Stimulated activated CD4-positive, alpha-beta T cell treated with anti-CD3 and anti-CD28 coated beads, Interleukin-4, amount 100 ng/mL, for 4 hours (primary cell): ENCODE measurements at regions not wholly inside any gene's neighbourhood (a gene's known extent, or its start where the extent isn't known, plus 50 kb on each side); places are given as distances from the start of the nearest gene placed in this dataset.

Experiments
- DNase-seq, 2 experiments: peaks; one replicate each; pipeline ENCODE4 v3.0.0-alpha.2; 2020

GRCh38 chr4:106671716-106672115 is 303.1 kb upstream of the GIMD1 start:
- DNase-seq: no peak

GRCh38 chr4:106670976-106671375 is 302.4 kb upstream of the GIMD1 start:
- no peak for DNase-seq

GRCh38 chr4:106659371-106659770 is 290.8 kb upstream of the GIMD1 start:
- no peak for DNase-seq

- no peak for DNase-seq
These were observed 283.5 kb upstream of the GIMD1 start for GRCh38 chr4:106652095-106652494.

- DNase-seq: no peak
These were observed 282.1 kb upstream of the GIMD1 start for GRCh38 chr4:106650701-106651100.

GRCh38 chr4:106647451-106647850 is 278.9 kb upstream of the GIMD1 start:
- DNase-seq: no peak

GRCh38 chr4:106629268-106629625 is 260.7 kb upstream of the GIMD1 start:
- DNase-seq: no peak

- no peak for DNase-seq
These were observed 260.1 kb upstream of the GIMD1 start for GRCh38 chr4:106628586-106629267.

GRCh38 chr4:106627051-106627450 is 258.5 kb upstream of the GIMD1 start:
- no peak for DNase-seq

GRCh38 chr4:106624671-106625070 is 256.1 kb upstream of the GIMD1 start:
- no peak for DNase-seq

GRCh38 chr4:106618956-106619355 is 250.4 kb upstream of the GIMD1 start:
- no peak for DNase-seq

GRCh38 chr4:106615961-106616360 is 247.4 kb upstream of the GIMD1 start:
- DNase-seq: no peak

- DNase-seq: no peak
These were observed 246.9 kb upstream of the GIMD1 start for GRCh38 chr4:106615410-106615945.

- DNase-seq: no peak
These were observed 245.9 kb upstream of the GIMD1 start for GRCh38 chr4:106614441-106614840.

- no peak for DNase-seq
These were observed 241.3 kb upstream of the GIMD1 start for GRCh38 chr4:106609917-106610316.

- DNase-seq: no peak
These were observed 239.0 kb upstream of the GIMD1 start for GRCh38 chr4:106607558-106607957.

GRCh38 chr4:106604319-106605051 is 235.9 kb upstream of the GIMD1 start:
- DNase-seq: no peak

- DNase-seq: no peak
These were observed 234.9 kb upstream of the GIMD1 start for GRCh38 chr4:106603471-106603870.

- no peak for DNase-seq
These were observed 234.1 kb upstream of the GIMD1 start for GRCh38 chr4:106602711-106603110.

- no peak for DNase-seq
These were observed 232.9 kb upstream of the GIMD1 start for GRCh38 chr4:106601519-106601918.

GRCh38 chr4:106595906-106596305 is 227.3 kb upstream of the GIMD1 start:
- DNase-seq: no peak

GRCh38 chr4:106594291-106594952 is 225.8 kb upstream of the GIMD1 start:
- no peak for DNase-seq

- DNase-seq: no peak
These were observed 220.3 kb upstream of the GIMD1 start for GRCh38 chr4:106588891-106589290.

GRCh38 chr4:106587558-106587957 is 219.0 kb upstream of the GIMD1 start:
- no peak for DNase-seq
